GM23338 (cell line): ENCODE measurements at regions not wholly inside any gene's neighbourhood (a gene's known extent, or its start where the extent isn't known, plus 50 kb on each side); places are given as distances from the start of the nearest gene placed in this dataset.

Source experiments
- ATAC-seq: fragments of 200-7000 bp; cut with Tn5 transposase; 3 replicates; pipeline ENCODE4 v1.9.1; 2020
- DNase-seq: peaks from one replicate; pipeline ENCODE4 v3.0.0-alpha.2; 2015; ENCODE audit warnings: low spot score
- H2AFZ ChIP-seq: fragments of 200-600 bp; sonication (generic); 2 replicates; pipeline ENCODE4 v1.8.0; 2016; ENCODE audit warnings: antibody characterized with exemption, mild to moderate bottlenecking, moderate library complexity
- H3F3A ChIP-seq: fragments of 200-600 bp; sonication (generic); replicated peaks from 2 replicates; pipeline ENCODE4 v1.8.0; 2017; ENCODE audit warnings: antibody characterized with exemption, mixed run types, low read depth
- H3K27ac ChIP-seq: fragments of 200-600 bp; sonication (generic); 2 replicates; pipeline ENCODE4 v1.6.1; 2016; ENCODE audit warnings: low read depth
- H3K27me3 ChIP-seq: fragments of 200-600 bp; sonication (generic); 2 replicates; pipeline ENCODE4 v1.8.0; 2016; ENCODE audit warnings: mild to moderate bottlenecking, mixed run types, moderate library complexity; ENCODE audit not compliant: insufficient read depth
- H3K36me3 ChIP-seq: fragments of 200-600 bp; sonication (generic); 2 replicates; pipeline ENCODE4 v1.8.0; 2016; ENCODE audit warnings: mild to moderate bottlenecking; ENCODE audit not compliant: insufficient read depth
- H3K4me1 ChIP-seq: fragments of 200-600 bp; sonication (generic); 2 replicates; pipeline ENCODE4 v1.8.0; 2016; ENCODE audit warnings: mild to moderate bottlenecking, moderate library complexity; ENCODE audit not compliant: insufficient read depth
- H3K4me2 ChIP-seq: fragments of 200-600 bp; sonication (generic); 2 replicates; pipeline ENCODE4 v1.7.1; 2017; ENCODE audit warnings: mixed run types
- H3K4me3 ChIP-seq: fragments of 200-600 bp; sonication (generic); 2 replicates; pipeline ENCODE4 v1.6.1; 2016; ENCODE audit warnings: mixed run types
- H3K79me2 ChIP-seq: fragments of 200-600 bp; sonication (generic); replicated peaks from 2 replicates; pipeline ENCODE4 v1.8.0; 2017; ENCODE audit warnings: mild to moderate bottlenecking; ENCODE audit not compliant: insufficient read depth
- H3K9me2 ChIP-seq: fragments of 200-600 bp; sonication (generic); 2 replicates; pipeline ENCODE4 v1.8.0; 2017; ENCODE audit not compliant: insufficient read depth
- H4K20me1 ChIP-seq: fragments of 200-600 bp; sonication (generic); replicated peaks from 2 replicates; pipeline ENCODE4 v1.8.0; 2017; ENCODE audit warnings: mild to moderate bottlenecking; ENCODE audit not compliant: insufficient read depth
- H3K27ac Mint-ChIP-seq: 2 replicates; pipeline ENCODE4 v1.8.0; 2020; ENCODE audit warnings: inconsistent platforms, mild to moderate bottlenecking, moderate library complexity, mixed read lengths
- H3K27me3 Mint-ChIP-seq: 3 replicates; pipeline ENCODE4 v1.8.0; 2022; ENCODE audit warnings: low read depth, mild to moderate bottlenecking, moderate library complexity, mixed read lengths, inconsistent platforms; ENCODE audit not compliant: insufficient read depth, poor library complexity
- H3K36me3 Mint-ChIP-seq: 3 replicates; pipeline ENCODE4 v1.8.0; 2021; ENCODE audit warnings: low read depth, mild to moderate bottlenecking, inconsistent platforms, moderate library complexity, mixed read lengths
- H3K4me1 Mint-ChIP-seq: 3 replicates; pipeline ENCODE4 v1.8.0; 2020; ENCODE audit warnings: mild to moderate bottlenecking, inconsistent platforms, mixed read lengths
- H3K4me3 Mint-ChIP-seq: 3 replicates; pipeline ENCODE4 v1.8.0; 2021; ENCODE audit warnings: moderate library complexity, mild to moderate bottlenecking, inconsistent platforms, mixed read lengths
- H3K9me3 Mint-ChIP-seq: 3 replicates; pipeline ENCODE4 v1.8.0; 2020; ENCODE audit warnings: moderate library complexity, mild to moderate bottlenecking, inconsistent platforms, mixed read lengths
- EZH2 ChIP-seq: fragments of 200-600 bp; sonication (generic); IDR thresholded peaks from one replicate; pipeline ENCODE4 v1.8.0; 2017; ENCODE audit warnings: antibody characterized with exemption, mild to moderate bottlenecking, low read depth; ENCODE audit not compliant: unreplicated experiment
- EZH2phosphoT487 ChIP-seq: fragments of 200-600 bp; sonication (generic); IDR thresholded peaks from one replicate; pipeline ENCODE4 v1.8.1; 2018; ENCODE audit warnings: antibody characterized with exemption; ENCODE audit not compliant: unreplicated experiment
- JUNB ChIP-seq: IDR thresholded peaks from one replicate; pipeline ENCODE4 v1.6.1; 2016; ENCODE audit warnings: antibody characterized with exemption; ENCODE audit not compliant: unreplicated experiment
- POLR2AphosphoS5 ChIP-seq: IDR thresholded peaks from 2 replicates; pipeline ENCODE4 v1.6.1; 2016; ENCODE audit warnings: antibody characterized with exemption, low read depth
- REST ChIP-seq: IDR thresholded peaks from one replicate; pipeline ENCODE4 v1.6.1; 2018; ENCODE audit warnings: antibody characterized with exemption; ENCODE audit not compliant: unreplicated experiment
- STAT1 ChIP-seq: IDR thresholded peaks from one replicate; pipeline ENCODE4 v1.6.1; 2016; ENCODE audit warnings: antibody characterized with exemption; ENCODE audit not compliant: unreplicated experiment
- ZNF114 ChIP-seq: fragments of 250-450 bp; sonication (Bioruptor Pico); IDR thresholded peaks from 2 replicates; pipeline ENCODE4 v1.5.0; 2020; ENCODE audit warnings: mild to moderate bottlenecking, moderate library complexity
- ZNF331 ChIP-seq: fragments of 250-450 bp; sonication (Bioruptor Pico); IDR thresholded peaks from 2 replicates; pipeline ENCODE4 v1.5.0; 2020; ENCODE audit warnings: low read depth, mild to moderate bottlenecking, moderate library complexity
- ZNF462 ChIP-seq: fragments of 250-450 bp; sonication (Bioruptor Pico); IDR thresholded peaks from 2 replicates; pipeline ENCODE4 v1.5.0; 2020; ENCODE audit warnings: mild to moderate bottlenecking, moderate library complexity
- TF ChIP-seq, protein P1 (sequence below), 2 experiments: fragments of 200-600 bp in 1 of 2; sonication (generic) in 1 of 2; conservative IDR thresholded peaks; 2 replicates each; pipeline versions ENCODE4 v1.5.1 to v1.6.1; 2016 to 2017; ENCODE audit warnings: antibody characterized with exemption in 2 of 2, low read depth in 2 of 2, mild to moderate bottlenecking in 2 of 2, moderate library complexity in 1 of 2

DNA sequence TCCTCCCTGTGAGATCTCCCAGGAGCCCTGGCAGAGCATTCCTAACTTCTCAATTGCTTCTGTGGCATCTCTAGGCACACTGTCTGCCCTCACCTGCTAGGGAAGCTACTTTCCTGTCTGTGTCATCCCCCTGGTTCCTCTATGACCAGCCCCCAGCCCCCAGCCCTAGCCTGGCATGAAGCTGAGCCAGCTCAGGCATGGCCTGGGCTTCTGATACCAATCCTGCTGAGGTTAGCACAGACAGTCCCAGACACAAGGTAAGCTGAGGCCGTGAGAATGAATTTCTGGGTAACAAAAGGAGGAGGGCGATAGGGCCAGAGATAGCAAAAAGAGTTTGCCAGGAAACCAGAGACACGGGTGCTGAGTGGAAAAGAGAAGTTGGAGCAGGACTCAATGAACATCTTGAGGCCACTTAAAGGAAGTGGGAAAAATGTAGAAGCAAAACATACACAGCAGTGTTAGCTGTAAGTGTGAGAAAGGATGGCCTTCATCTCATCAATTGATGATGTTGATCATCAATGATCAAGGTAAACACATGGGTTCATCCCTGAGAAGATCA lies 87.6 kb upstream of the PICALM start:
- no peak overlapping the region for H3K4me3 Mint-ChIP-seq
- no peak overlapping the region for H3K27ac Mint-ChIP-seq
- H3K36me3 Mint-ChIP-seq: no peaks in the 10 kb centered on the region
- H3K4me1 Mint-ChIP-seq: peaks cover 23% of the 10 kb centered on the region
- Histone ChIP-seq H3K4me2 (no peak overlapping the region), H3K27me3 (no peaks in the 10 kb centered on the region), H3K79me2 (no peaks in the 10 kb centered on the region), H3K27ac (no peak overlapping the region), H3K4me1 (0 out of 2 replicates have a peak, but pooled peaks cover 6% of the 10 kb centered on the region), H4K20me1 (no peaks in the 10 kb centered on the region; the same call in 1 of the 2 replicates), H3K4me3 (no peak overlapping the region), H3F3A (no peaks in the 10 kb centered on the region), H3K9me2 (peaks cover 2% of the 10 kb centered on the region; the same call in 1 of the 2 replicates), H2AFZ (0 out of 2 replicates have a peak overlapping the region, but pooled peaks have one; percentile 63), H3K36me3 (no peaks in the 10 kb centered on the region)
- no peaks in the 10 kb centered on the region for H3K9me3 Mint-ChIP-seq
- no peak for DNase-seq
- no peak for ATAC-seq
- TF ChIP-seq REST: no peak
- no peak for TF ChIP-seq POLR2AphosphoS5
- no peak for TF ChIP-seq EZH2
- peaks cover 5% of the 10 kb centered on the region for H3K27me3 Mint-ChIP-seq

GRCh38 chr11:86155200-86155844 lies 86.4 kb upstream of the PICALM start:
- Histone ChIP-seq H3K79me2 (no peaks in the 10 kb centered on the region), H3K4me3 (no peak overlapping the region), H3K9me2 (peaks cover 2% of the 10 kb centered on the region; the same call in 1 of the 2 replicates), H4K20me1 (no peaks in the 10 kb centered on the region; the same call in 1 of the 2 replicates), H2AFZ (no peak overlapping the region), H3K27me3 (no peaks in the 10 kb centered on the region), H3K4me1 (0 out of 2 replicates have a peak, but pooled peaks cover 6% of the 10 kb centered on the region), H3K4me2 (no peak overlapping the region), H3K27ac (no peak overlapping the region), H3K36me3 (no peaks in the 10 kb centered on the region), H3F3A (no peaks in the 10 kb centered on the region)
- peaks cover 24% of the 10 kb centered on the region for H3K4me1 Mint-ChIP-seq
- H3K9me3 Mint-ChIP-seq: no peaks in the 10 kb centered on the region
- no peak for DNase-seq
- no peaks in the 10 kb centered on the region for H3K36me3 Mint-ChIP-seq
- no peak overlapping the region for H3K4me3 Mint-ChIP-seq
- H3K27ac Mint-ChIP-seq: no peak overlapping the region
- peaks cover 5% of the 10 kb centered on the region for H3K27me3 Mint-ChIP-seq
- ATAC-seq: no peak
- TF ChIP-seq EZH2phosphoT487 (no peak), ZNF462 (CRISPR knock-in tag) (no peak), ZNF331 (CRISPR knock-in tag) (no peak), STAT1 (no peak), ZNF114 (CRISPR knock-in tag) (no peak), JUNB (no peak)
- TF ChIP-seq, protein P1, sequence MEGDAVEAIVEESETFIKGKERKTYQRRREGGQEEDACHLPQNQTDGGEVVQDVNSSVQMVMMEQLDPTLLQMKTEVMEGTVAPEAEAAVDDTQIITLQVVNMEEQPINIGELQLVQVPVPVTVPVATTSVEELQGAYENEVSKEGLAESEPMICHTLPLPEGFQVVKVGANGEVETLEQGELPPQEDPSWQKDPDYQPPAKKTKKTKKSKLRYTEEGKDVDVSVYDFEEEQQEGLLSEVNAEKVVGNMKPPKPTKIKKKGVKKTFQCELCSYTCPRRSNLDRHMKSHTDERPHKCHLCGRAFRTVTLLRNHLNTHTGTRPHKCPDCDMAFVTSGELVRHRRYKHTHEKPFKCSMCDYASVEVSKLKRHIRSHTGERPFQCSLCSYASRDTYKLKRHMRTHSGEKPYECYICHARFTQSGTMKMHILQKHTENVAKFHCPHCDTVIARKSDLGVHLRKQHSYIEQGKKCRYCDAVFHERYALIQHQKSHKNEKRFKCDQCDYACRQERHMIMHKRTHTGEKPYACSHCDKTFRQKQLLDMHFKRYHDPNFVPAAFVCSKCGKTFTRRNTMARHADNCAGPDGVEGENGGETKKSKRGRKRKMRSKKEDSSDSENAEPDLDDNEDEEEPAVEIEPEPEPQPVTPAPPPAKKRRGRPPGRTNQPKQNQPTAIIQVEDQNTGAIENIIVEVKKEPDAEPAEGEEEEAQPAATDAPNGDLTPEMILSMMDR (conservative IDR thresholded peaks at IDR 0.05; ENCODE audit: low read depth in 2 of 2): no peak
